GM23338 (cell line): ENCODE measurements at regions not wholly inside any gene's neighbourhood (a gene's known extent, or its start where the extent isn't known, plus 50 kb on each side); places are given as distances from the start of the nearest gene placed in this dataset.

Source experiments
- ATAC-seq: fragments of 200-7000 bp; cut with Tn5 transposase; 3 replicates; pipeline ENCODE4 v1.9.1; 2020
- DNase-seq: peaks from one replicate; pipeline ENCODE4 v3.0.0-alpha.2; 2015; ENCODE audit warnings: low spot score
- H2AFZ ChIP-seq: fragments of 200-600 bp; sonication (generic); 2 replicates; pipeline ENCODE4 v1.8.0; 2016; ENCODE audit warnings: antibody characterized with exemption, mild to moderate bottlenecking, moderate library complexity
- H3F3A ChIP-seq: fragments of 200-600 bp; sonication (generic); replicated peaks from 2 replicates; pipeline ENCODE4 v1.8.0; 2017; ENCODE audit warnings: antibody characterized with exemption, mixed run types, low read depth
- H3K27ac ChIP-seq: fragments of 200-600 bp; sonication (generic); 2 replicates; pipeline ENCODE4 v1.6.1; 2016; ENCODE audit warnings: low read depth
- H3K27me3 ChIP-seq: fragments of 200-600 bp; sonication (generic); 2 replicates; pipeline ENCODE4 v1.8.0; 2016; ENCODE audit warnings: mild to moderate bottlenecking, mixed run types, moderate library complexity; ENCODE audit not compliant: insufficient read depth
- H3K36me3 ChIP-seq: fragments of 200-600 bp; sonication (generic); 2 replicates; pipeline ENCODE4 v1.8.0; 2016; ENCODE audit warnings: mild to moderate bottlenecking; ENCODE audit not compliant: insufficient read depth
- H3K4me1 ChIP-seq: fragments of 200-600 bp; sonication (generic); 2 replicates; pipeline ENCODE4 v1.8.0; 2016; ENCODE audit warnings: mild to moderate bottlenecking, moderate library complexity; ENCODE audit not compliant: insufficient read depth
- H3K4me2 ChIP-seq: fragments of 200-600 bp; sonication (generic); 2 replicates; pipeline ENCODE4 v1.7.1; 2017; ENCODE audit warnings: mixed run types
- H3K4me3 ChIP-seq: fragments of 200-600 bp; sonication (generic); 2 replicates; pipeline ENCODE4 v1.6.1; 2016; ENCODE audit warnings: mixed run types
- H3K79me2 ChIP-seq: fragments of 200-600 bp; sonication (generic); replicated peaks from 2 replicates; pipeline ENCODE4 v1.8.0; 2017; ENCODE audit warnings: mild to moderate bottlenecking; ENCODE audit not compliant: insufficient read depth
- H3K9me2 ChIP-seq: fragments of 200-600 bp; sonication (generic); 2 replicates; pipeline ENCODE4 v1.8.0; 2017; ENCODE audit not compliant: insufficient read depth
- H4K20me1 ChIP-seq: fragments of 200-600 bp; sonication (generic); replicated peaks from 2 replicates; pipeline ENCODE4 v1.8.0; 2017; ENCODE audit warnings: mild to moderate bottlenecking; ENCODE audit not compliant: insufficient read depth
- H3K27ac Mint-ChIP-seq: 2 replicates; pipeline ENCODE4 v1.8.0; 2020; ENCODE audit warnings: inconsistent platforms, mild to moderate bottlenecking, moderate library complexity, mixed read lengths
- H3K27me3 Mint-ChIP-seq: 3 replicates; pipeline ENCODE4 v1.8.0; 2022; ENCODE audit warnings: low read depth, mild to moderate bottlenecking, moderate library complexity, mixed read lengths, inconsistent platforms; ENCODE audit not compliant: insufficient read depth, poor library complexity
- H3K36me3 Mint-ChIP-seq: 3 replicates; pipeline ENCODE4 v1.8.0; 2021; ENCODE audit warnings: low read depth, mild to moderate bottlenecking, inconsistent platforms, moderate library complexity, mixed read lengths
- H3K4me1 Mint-ChIP-seq: 3 replicates; pipeline ENCODE4 v1.8.0; 2020; ENCODE audit warnings: mild to moderate bottlenecking, inconsistent platforms, mixed read lengths
- H3K4me3 Mint-ChIP-seq: 3 replicates; pipeline ENCODE4 v1.8.0; 2021; ENCODE audit warnings: moderate library complexity, mild to moderate bottlenecking, inconsistent platforms, mixed read lengths
- H3K9me3 Mint-ChIP-seq: 3 replicates; pipeline ENCODE4 v1.8.0; 2020; ENCODE audit warnings: moderate library complexity, mild to moderate bottlenecking, inconsistent platforms, mixed read lengths
- EZH2 ChIP-seq: fragments of 200-600 bp; sonication (generic); IDR thresholded peaks from one replicate; pipeline ENCODE4 v1.8.0; 2017; ENCODE audit warnings: antibody characterized with exemption, mild to moderate bottlenecking, low read depth; ENCODE audit not compliant: unreplicated experiment
- NANOG ChIP-seq: IDR thresholded peaks from 2 replicates; pipeline ENCODE4 v1.6.1; 2016; ENCODE audit warnings: antibody characterized with exemption, borderline replicate concordance
- POLR2AphosphoS5 ChIP-seq: IDR thresholded peaks from 2 replicates; pipeline ENCODE4 v1.6.1; 2016; ENCODE audit warnings: antibody characterized with exemption, low read depth
- REST ChIP-seq: IDR thresholded peaks from one replicate; pipeline ENCODE4 v1.6.1; 2018; ENCODE audit warnings: antibody characterized with exemption; ENCODE audit not compliant: unreplicated experiment
- ZNF462 ChIP-seq: fragments of 250-450 bp; sonication (Bioruptor Pico); IDR thresholded peaks from 2 replicates; pipeline ENCODE4 v1.5.0; 2020; ENCODE audit warnings: mild to moderate bottlenecking, moderate library complexity

- no peak for TF ChIP-seq REST
- no peak for TF ChIP-seq POLR2AphosphoS5
Observed at GRCh38 chr4:181766061-181766548, 477.1 kb upstream of the TENM3 start (continued).

DNA sequence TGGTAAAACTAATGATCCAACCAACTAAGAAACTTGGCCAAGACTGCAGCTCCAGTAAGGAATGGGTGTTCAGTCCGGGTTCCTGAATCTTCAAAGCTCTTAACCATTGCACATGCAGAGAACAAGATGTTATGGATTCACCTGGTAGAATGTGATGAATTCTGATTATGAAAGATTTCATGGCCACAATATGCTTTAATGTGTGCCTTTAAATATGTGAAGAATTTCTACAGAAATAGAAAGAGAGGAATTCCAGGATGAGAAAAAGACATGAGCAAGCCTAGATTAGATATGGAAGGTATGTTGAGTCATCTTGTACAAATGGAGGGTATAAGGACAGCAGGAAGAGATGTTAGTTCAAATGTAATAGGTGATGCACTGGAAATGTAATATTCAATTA is 472.2 kb upstream of the TENM3 start:
- Mint-ChIP-seq H3K36me3 (no peaks in the 10 kb centered on the region; the same call in 2 of the 3 replicates), H3K9me3 (peaks cover 7% of the 10 kb centered on the region; the same call in 1 of the 3 replicates), H3K27ac (no peak overlapping the region), H3K4me3 (no peak overlapping the region), H3K27me3 (peaks cover 2% of the 10 kb centered on the region), H3K4me1 (no peaks in the 10 kb centered on the region; the same call in 2 of the 3 replicates)
- no peaks in the 10 kb centered on the region for H3K4me1 ChIP-seq
- H3K79me2 ChIP-seq = no peaks in the 10 kb centered on the region
- no peak for DNase-seq
- H3K27ac ChIP-seq = no peak overlapping the region
- H3K27me3 ChIP-seq = no peaks in the 10 kb centered on the region
- no peaks in the 10 kb centered on the region for H3K9me2 ChIP-seq
- TF ChIP-seq NANOG (no peak), ZNF462 (CRISPR knock-in tag) (no peak), EZH2 (no peak)
- H3F3A ChIP-seq = no peaks in the 10 kb centered on the region
- no peaks in the 10 kb centered on the region for H3K36me3 ChIP-seq
- ATAC-seq = no peak
- H3K4me2 ChIP-seq = no peak overlapping the region
- no peak overlapping the region for H3K4me3 ChIP-seq
- H4K20me1 ChIP-seq = no peaks in the 10 kb centered on the region
- H2AFZ ChIP-seq = no peak overlapping the region
